HepG2 (cell line): ENCODE measurements at regions not wholly inside any gene's neighbourhood (a gene's known extent, or its start where the extent isn't known, plus 50 kb on each side); places are given as distances from the start of the nearest gene placed in this dataset.

Experiments used
- DMTF1 ChIP-seq: sonication (generic); formaldehyde crosslinking; IDR thresholded peaks from 2 replicates; pipeline ENCODE4 v1.4.0; 2020; ENCODE audit warnings: mild to moderate bottlenecking, missing genetic modification reagents
- FOXO1 ChIP-seq: sonication (generic); formaldehyde crosslinking; IDR thresholded peaks from 2 replicates; pipeline ENCODE4 v1.4.0; 2020; ENCODE audit warnings: missing genetic modification reagents
- JDP2 ChIP-seq: sonication (generic); formaldehyde crosslinking; IDR thresholded peaks from 2 replicates; pipeline ENCODE4 v1.8.1; 2022; ENCODE audit warnings: missing genetic modification reagents, borderline replicate concordance
- ZBTB43 ChIP-seq: sonication (generic); formaldehyde crosslinking; conservative IDR thresholded peaks from 2 replicates; pipeline ENCODE4 v1.4.0; 2020; ENCODE audit warnings: missing genetic modification reagents
- ZBTB49 ChIP-seq: sonication (generic); formaldehyde crosslinking; IDR thresholded peaks from 2 replicates; pipeline ENCODE4 v1.4.0; 2020; ENCODE audit warnings: missing genetic modification reagents, borderline replicate concordance
- ZNF12 ChIP-seq: sonication (generic); formaldehyde crosslinking; IDR thresholded peaks from 2 replicates; pipeline ENCODE4 v1.5.0; 2020; ENCODE audit warnings: missing genetic modification reagents
- ZNF383 ChIP-seq: sonication (generic); formaldehyde crosslinking; IDR thresholded peaks from 2 replicates; pipeline ENCODE4 v1.4.0; 2020; ENCODE audit warnings: missing genetic modification reagents, mild to moderate bottlenecking, borderline replicate concordance
- ZNF563 ChIP-seq: sonication (generic); formaldehyde crosslinking; IDR thresholded peaks from 2 replicates; pipeline ENCODE4 v1.8.0; 2022; ENCODE audit warnings: mild to moderate bottlenecking, moderate library complexity, missing genetic modification reagents
- ZNF879 ChIP-seq: sonication (generic); formaldehyde crosslinking; IDR thresholded peaks from 2 replicates; pipeline ENCODE4 v1.8.1; 2023; ENCODE audit warnings: missing genetic modification reagents
- ZZZ3 ChIP-seq: sonication (generic); formaldehyde crosslinking; IDR thresholded peaks from 2 replicates; pipeline ENCODE4 v1.4.0; 2020; ENCODE audit warnings: missing genetic modification reagents, mild to moderate bottlenecking, borderline replicate concordance
- TF ChIP-seq, protein P1 (sequence below): sonication (generic); formaldehyde crosslinking; IDR thresholded peaks from 2 replicates; pipeline ENCODE4 v1.5.0; 2020; ENCODE audit warnings: mild to moderate bottlenecking, missing genetic modification reagents

GRCh38 chr12:127635838-127636237 is 631.1 kb upstream of the TMEM132C start (continued):
- TF ChIP-seq ZNF563: no peak
- no peak for TF ChIP-seq ZBTB49 (CRISPR knock-in tag)
- TF ChIP-seq ZBTB43: no peak
- TF ChIP-seq ZZZ3: no peak
- TF ChIP-seq, protein P1, sequence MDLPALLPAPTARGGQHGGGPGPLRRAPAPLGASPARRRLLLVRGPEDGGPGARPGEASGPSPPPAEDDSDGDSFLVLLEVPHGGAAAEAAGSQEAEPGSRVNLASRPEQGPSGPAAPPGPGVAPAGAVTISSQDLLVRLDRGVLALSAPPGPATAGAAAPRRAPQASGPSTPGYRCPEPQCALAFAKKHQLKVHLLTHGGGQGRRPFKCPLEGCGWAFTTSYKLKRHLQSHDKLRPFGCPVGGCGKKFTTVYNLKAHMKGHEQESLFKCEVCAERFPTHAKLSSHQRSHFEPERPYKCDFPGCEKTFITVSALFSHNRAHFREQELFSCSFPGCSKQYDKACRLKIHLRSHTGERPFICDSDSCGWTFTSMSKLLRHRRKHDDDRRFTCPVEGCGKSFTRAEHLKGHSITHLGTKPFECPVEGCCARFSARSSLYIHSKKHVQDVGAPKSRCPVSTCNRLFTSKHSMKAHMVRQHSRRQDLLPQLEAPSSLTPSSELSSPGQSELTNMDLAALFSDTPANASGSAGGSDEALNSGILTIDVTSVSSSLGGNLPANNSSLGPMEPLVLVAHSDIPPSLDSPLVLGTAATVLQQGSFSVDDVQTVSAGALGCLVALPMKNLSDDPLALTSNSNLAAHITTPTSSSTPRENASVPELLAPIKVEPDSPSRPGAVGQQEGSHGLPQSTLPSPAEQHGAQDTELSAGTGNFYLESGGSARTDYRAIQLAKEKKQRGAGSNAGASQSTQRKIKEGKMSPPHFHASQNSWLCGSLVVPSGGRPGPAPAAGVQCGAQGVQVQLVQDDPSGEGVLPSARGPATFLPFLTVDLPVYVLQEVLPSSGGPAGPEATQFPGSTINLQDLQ: no peak
- no peak for TF ChIP-seq ZNF879
- no peak for TF ChIP-seq DMTF1 (CRISPR knock-in tag)
- no peak for TF ChIP-seq ZNF12
- TF ChIP-seq ZNF383 (CRISPR knock-in tag): no peak
- TF ChIP-seq FOXO1: no peak
- no peak for TF ChIP-seq JDP2 (CRISPR knock-in tag)
